ENCODE measurements at regions not wholly inside any gene's neighbourhood (a gene's known extent, or its start where the extent isn't known, plus 50 kb on each side); places are given as distances from the start of the nearest gene placed in this dataset.

DNA sequence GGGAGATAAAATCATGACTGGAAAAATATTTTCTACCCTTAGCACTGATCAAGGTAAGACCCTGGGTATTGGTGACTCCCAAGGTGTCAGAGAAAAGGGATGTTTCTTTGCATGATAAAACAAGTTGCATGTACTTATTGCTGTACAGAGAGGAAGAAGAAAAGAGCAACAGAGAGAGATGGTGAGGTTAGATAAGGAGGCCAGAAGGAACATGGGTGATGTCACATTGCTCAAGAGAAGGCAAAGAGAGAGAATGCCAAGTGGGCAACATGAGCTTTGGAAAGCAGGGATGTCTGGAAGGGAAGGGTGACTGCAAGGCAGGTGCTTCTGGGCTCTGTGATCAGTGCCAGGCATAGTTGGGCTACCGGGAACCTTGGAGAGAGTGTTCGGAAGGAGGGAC, 65.1 kb upstream of the ADARB2 start:
- TF ChIP-seq, protein P1, sequence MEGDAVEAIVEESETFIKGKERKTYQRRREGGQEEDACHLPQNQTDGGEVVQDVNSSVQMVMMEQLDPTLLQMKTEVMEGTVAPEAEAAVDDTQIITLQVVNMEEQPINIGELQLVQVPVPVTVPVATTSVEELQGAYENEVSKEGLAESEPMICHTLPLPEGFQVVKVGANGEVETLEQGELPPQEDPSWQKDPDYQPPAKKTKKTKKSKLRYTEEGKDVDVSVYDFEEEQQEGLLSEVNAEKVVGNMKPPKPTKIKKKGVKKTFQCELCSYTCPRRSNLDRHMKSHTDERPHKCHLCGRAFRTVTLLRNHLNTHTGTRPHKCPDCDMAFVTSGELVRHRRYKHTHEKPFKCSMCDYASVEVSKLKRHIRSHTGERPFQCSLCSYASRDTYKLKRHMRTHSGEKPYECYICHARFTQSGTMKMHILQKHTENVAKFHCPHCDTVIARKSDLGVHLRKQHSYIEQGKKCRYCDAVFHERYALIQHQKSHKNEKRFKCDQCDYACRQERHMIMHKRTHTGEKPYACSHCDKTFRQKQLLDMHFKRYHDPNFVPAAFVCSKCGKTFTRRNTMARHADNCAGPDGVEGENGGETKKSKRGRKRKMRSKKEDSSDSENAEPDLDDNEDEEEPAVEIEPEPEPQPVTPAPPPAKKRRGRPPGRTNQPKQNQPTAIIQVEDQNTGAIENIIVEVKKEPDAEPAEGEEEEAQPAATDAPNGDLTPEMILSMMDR (IDR thresholded peaks at IDR 0.05; ENCODE audit: extremely low read depth, missing control alignments): no peak
- DNase-seq (ENCODE audit: low spot score): no peak

DNA sequence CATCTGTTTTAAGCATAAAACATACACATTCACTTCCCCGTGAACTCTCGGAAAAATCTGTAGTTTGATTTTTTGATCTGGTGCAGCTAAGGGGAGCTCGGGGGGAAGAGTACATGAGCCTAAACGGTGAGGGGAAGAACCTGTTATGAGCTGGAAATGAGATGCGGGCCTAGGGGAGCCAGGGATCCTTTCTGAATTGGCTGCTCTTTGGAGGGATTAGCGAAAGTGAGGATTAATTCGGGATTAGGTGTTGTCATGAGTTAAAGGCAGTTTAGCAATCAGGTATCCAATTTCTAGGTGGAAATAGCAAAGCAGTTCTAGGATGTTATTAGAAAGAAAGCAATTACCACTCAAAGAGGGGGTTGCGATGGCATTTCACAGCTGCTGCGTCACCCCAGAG, 51.1 kb upstream of the ADARB2 start:
- no peak for DNase-seq (ENCODE audit: low spot score)
- TF ChIP-seq, protein P1 (IDR thresholded peaks at IDR 0.05; ENCODE audit: extremely low read depth, missing control alignments): no peak

All from GM20000 (cell line).